Stomach (tissue), 8 donors: ENCODE measurements at regions not wholly inside any gene's neighbourhood (a gene's known extent, or its start where the extent isn't known, plus 50 kb on each side); places are given as distances from the start of the nearest gene placed in this dataset.

Source experiments
- DNase-seq, 2 donors: peaks; one replicate each; pipeline versions ENCODE4 v3.0.0 to v3.0.0-alpha.2; 2013 to 2019
- H3K27ac ChIP-seq, 5 donors: fragments of 200-600 bp in 4 of 5; sonication (generic) in 4 of 5; one replicate each; pipeline ENCODE4 v1.5.1; 2013 to 2019; ENCODE audit warnings: mild to moderate bottlenecking in 1 of 5, moderate library complexity in 1 of 5
- H3K27me3 ChIP-seq, 3 donors: fragments of 200-600 bp; sonication (generic); one replicate each; pipeline ENCODE4 v1.5.1; 2017 to 2019; ENCODE audit warnings: mixed run types in 1 of 3
- H3K36me3 ChIP-seq, 4 donors: fragments of 200-600 bp; sonication (generic); 1 replicate in 3 of 4; 2 replicates in 1 of 4; pipeline ENCODE4 v1.5.1; 2016 to 2019
- H3K4me1 ChIP-seq, 4 donors: fragments of 200-600 bp; sonication (generic); one replicate each; pipeline ENCODE4 v1.5.1; 2016 to 2019
- H3K4me3 ChIP-seq, 4 donors: fragments of 200-600 bp; sonication (generic) in 3 of 4; one replicate each; pipeline ENCODE4 v1.5.1; 2016 to 2019; ENCODE audit warnings: mild to moderate bottlenecking in 1 of 4
- H3K9me3 ChIP-seq, 4 donors: fragments of 200-600 bp; sonication (generic); one replicate each; pipeline ENCODE4 v1.5.1; 2016 to 2019
- EP300 ChIP-seq: sonication (generic); formaldehyde crosslinking; IDR thresholded peaks from one replicate; pipeline ENCODE4 v1.6.1; 2017; ENCODE audit warnings: antibody characterized with exemption
- POLR2A ChIP-seq, 4 donors: fragments of 450-650 bp; IDR thresholded peaks; one replicate each; pipeline ENCODE4 v1.6.1; 2016; ENCODE audit warnings: antibody characterized with exemption in 4 of 4, control low read depth in 2 of 4, mild to moderate bottlenecking in 1 of 4, moderate library complexity in 1 of 4
- POLR2AphosphoS5 ChIP-seq, 3 donors: sonication (generic); formaldehyde crosslinking; IDR thresholded peaks; one replicate each; pipeline ENCODE4 v1.6.1; 2016; ENCODE audit warnings: antibody characterized with exemption in 3 of 3
- WGBS, 5 donors: extraction: QIAGEN DNeasy Blood & Tissue Kit in 3 of 5; methylation state at CpG; one replicate each; pipeline versions ENCODE4 v1.1.5 to v1.1.7; 2013 to 2018; 5-methylcytosine and 5-hydroxymethylcytosine counted together
- intact Hi-C: fragments of 100-400 bp; cut with DNase I; formaldehyde crosslinking; loops from one replicate; pipeline ENCODE4 v1.15.1; 2023; ENCODE audit warnings: low total_unique reads
- TF ChIP-seq, protein P1 (sequence below), 7 experiments: fragments of 450-650 bp in 4 of 7; fragments of 200-600 bp in 3 of 7; sonication (generic) in 3 of 7; IDR thresholded peaks; one replicate each; pipeline ENCODE4 v1.5.1; 2016 to 2019; ENCODE audit warnings: antibody characterized with exemption in 7 of 7, control low read depth in 2 of 7, mild to moderate bottlenecking in 1 of 7
- donor health status: healthy with polysubstance abuse.
- donor health status: Bipolar disorder and iron deficiency.
- donor health status: healthy.

DNA sequence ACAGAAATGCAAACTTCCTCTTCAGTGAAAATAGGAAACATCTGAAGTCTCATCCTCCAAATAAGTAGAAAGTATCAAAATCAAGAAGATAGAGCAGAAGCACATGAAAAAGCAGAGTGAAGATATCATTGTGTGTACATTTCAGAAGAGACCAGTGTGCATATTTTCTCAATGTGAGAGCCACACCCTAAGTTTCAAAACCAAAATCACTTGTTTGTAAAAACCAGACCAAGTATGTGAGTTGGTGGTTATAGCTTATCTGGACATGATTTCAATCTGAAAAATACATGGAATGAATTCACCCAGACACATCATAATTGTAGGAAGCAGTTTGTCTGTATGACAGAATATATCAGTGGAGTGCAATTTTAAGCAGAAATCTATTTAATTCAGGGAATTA is 536.0 kb downstream of the JRKL start:
- no peak overlapping the region for H3K4me3 ChIP-seq
- H3K27me3 ChIP-seq, result no peaks in the 10 kb centered on the region
- intact Hi-C loops, result no loop called here

GRCh38 chr11:96940227-96940626 is 550.4 kb downstream of the JRKL start:
- H3K27me3 ChIP-seq, result no peaks in the 10 kb centered on the region
- no peaks in the 10 kb centered on the region for H3K9me3 ChIP-seq
- no peak for DNase-seq
- no peak overlapping the region for H3K27ac ChIP-seq
- TF ChIP-seq POLR2AphosphoS5 (IDR thresholded peaks at IDR 0.05) (no peak), POLR2A (IDR thresholded peaks at IDR 0.05) (no peak), EP300 (no peak)
- TF ChIP-seq, protein P1, sequence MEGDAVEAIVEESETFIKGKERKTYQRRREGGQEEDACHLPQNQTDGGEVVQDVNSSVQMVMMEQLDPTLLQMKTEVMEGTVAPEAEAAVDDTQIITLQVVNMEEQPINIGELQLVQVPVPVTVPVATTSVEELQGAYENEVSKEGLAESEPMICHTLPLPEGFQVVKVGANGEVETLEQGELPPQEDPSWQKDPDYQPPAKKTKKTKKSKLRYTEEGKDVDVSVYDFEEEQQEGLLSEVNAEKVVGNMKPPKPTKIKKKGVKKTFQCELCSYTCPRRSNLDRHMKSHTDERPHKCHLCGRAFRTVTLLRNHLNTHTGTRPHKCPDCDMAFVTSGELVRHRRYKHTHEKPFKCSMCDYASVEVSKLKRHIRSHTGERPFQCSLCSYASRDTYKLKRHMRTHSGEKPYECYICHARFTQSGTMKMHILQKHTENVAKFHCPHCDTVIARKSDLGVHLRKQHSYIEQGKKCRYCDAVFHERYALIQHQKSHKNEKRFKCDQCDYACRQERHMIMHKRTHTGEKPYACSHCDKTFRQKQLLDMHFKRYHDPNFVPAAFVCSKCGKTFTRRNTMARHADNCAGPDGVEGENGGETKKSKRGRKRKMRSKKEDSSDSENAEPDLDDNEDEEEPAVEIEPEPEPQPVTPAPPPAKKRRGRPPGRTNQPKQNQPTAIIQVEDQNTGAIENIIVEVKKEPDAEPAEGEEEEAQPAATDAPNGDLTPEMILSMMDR (IDR thresholded peaks at IDR 0.05), result no peak
- no peaks in the 10 kb centered on the region for H3K36me3 ChIP-seq
- H3K4me3 ChIP-seq, result no peak overlapping the region
- H3K4me1 ChIP-seq, result no peaks in the 10 kb centered on the region
- intact Hi-C loops, result no loop called here

More for the DNA sequence above, 536.0 kb downstream of the JRKL start:
- Histone ChIP-seq H3K27ac (no peak overlapping the region), H3K4me1 (no peaks in the 10 kb centered on the region), H3K9me3 (no peaks in the 10 kb centered on the region), H3K36me3 (no peaks in the 10 kb centered on the region)
- DNase-seq, result no peak
- TF ChIP-seq POLR2A (IDR thresholded peaks at IDR 0.05) (no peak), EP300 (no peak), POLR2AphosphoS5 (IDR thresholded peaks at IDR 0.05) (no peak)
- TF ChIP-seq, protein P1 (IDR thresholded peaks at IDR 0.05), result no peak

- no peaks in the 10 kb centered on the region for H3K9me3 ChIP-seq
- no peak overlapping the region for H3K4me3 ChIP-seq
- 75 to 80% (median 77%) methylated on average over 6 of the region's 6 CpGs for WGBS, 5 donors
- DNase-seq, result no peak
- no peaks in the 10 kb centered on the region for H3K36me3 ChIP-seq
- TF ChIP-seq EP300 (no peak), POLR2AphosphoS5 (IDR thresholded peaks at IDR 0.05) (no peak), POLR2A (IDR thresholded peaks at IDR 0.05) (no peak)
- TF ChIP-seq, protein P1 (IDR thresholded peaks at IDR 0.05), result no peak
- no peaks in the 10 kb centered on the region for H3K4me1 ChIP-seq
- no peaks in the 10 kb centered on the region for H3K27me3 ChIP-seq
- intact Hi-C loops, result no loop called here
- no peak overlapping the region for H3K27ac ChIP-seq
Measured at GRCh38 chr11:96942855-96943254, 553.0 kb downstream of the JRKL start.

DNA sequence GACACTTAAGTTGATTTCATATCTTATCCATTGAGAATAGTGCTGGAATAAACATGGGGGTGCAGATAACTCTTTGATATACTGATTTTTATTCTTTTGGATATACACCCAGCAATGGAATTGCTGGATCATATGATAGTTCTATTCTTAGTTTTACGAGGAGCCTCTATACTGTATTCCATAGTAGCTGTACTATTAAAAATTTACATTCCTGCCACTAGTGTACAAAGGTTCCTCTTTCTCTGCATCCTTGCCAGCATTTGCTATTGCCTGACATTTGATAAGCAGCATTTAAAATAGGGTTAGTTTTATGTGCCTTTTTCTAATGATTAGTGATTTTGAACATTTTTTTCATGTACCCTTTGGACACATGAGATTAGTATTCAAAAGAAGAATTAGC is 554.2 kb downstream of the JRKL start:
- Histone ChIP-seq H3K27me3 (no peaks in the 10 kb centered on the region), H3K36me3 (no peaks in the 10 kb centered on the region), H3K4me3 (no peak overlapping the region), H3K4me1 (no peaks in the 10 kb centered on the region), H3K27ac (no peak overlapping the region), H3K9me3 (no peaks in the 10 kb centered on the region)
- DNase-seq, result no peak
- TF ChIP-seq EP300, result no peak
- 73 to 88% (median 74%) methylated on average over 1 of the region's 1 CpG for WGBS, 5 donors
- intact Hi-C loops, result no loop called here

DNA sequence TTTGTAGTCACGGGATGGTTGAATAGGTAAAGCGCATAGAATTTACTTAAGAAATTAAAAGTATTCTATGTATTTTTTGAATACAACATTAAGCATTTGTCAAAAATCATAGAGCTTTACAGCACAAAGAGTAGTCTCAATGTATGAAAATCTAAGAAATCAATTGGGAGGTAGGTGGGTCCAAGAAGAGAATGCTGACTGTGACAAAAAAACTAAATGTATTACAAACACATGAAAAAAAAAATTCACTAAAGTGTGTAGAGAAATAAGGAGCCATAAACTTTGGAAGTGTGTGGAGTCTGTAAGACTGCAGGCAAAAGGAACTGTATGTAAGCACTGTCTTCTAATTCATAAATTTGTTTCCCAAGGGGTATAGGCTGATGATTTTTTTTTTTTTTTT is 558.3 kb downstream of the JRKL start:
- WGBS, 5 donors, result 93 to 98% (median 97%) methylated on average over 2 of the region's 2 CpGs
- H3K27ac ChIP-seq, result no peak overlapping the region
- H3K27me3 ChIP-seq, result no peaks in the 10 kb centered on the region
- H3K4me1 ChIP-seq, result no peaks in the 10 kb centered on the region
- no peak for DNase-seq
- no peak overlapping the region for H3K4me3 ChIP-seq
- no peaks in the 10 kb centered on the region for H3K9me3 ChIP-seq
- no peaks in the 10 kb centered on the region for H3K36me3 ChIP-seq
- TF ChIP-seq, protein P1 (IDR thresholded peaks at IDR 0.05), result no peak
- TF ChIP-seq POLR2AphosphoS5 (IDR thresholded peaks at IDR 0.05) (no peak), POLR2A (IDR thresholded peaks at IDR 0.05) (no peak), EP300 (no peak)
- intact Hi-C loops, result no loop called here
